ENCODE measurements at regions not wholly inside any gene's neighbourhood (a gene's known extent, or its start where the extent isn't known, plus 50 kb on each side); places are given as distances from the start of the nearest gene placed in this dataset.

- TF ChIP-seq EZH2 (IDR thresholded peaks at IDR 0.05; ENCODE audit: insufficient read depth, poor library complexity, severe bottlenecking) = no peak
- TF ChIP-seq EZH2phosphoT487 (IDR thresholded peaks at IDR 0.05; ENCODE audit: insufficient read depth, low read depth) = no peak
Measured at GRCh38 chr17:79415909-79416308, 194.9 kb downstream of the RBFOX3 start.

Measured in GM23248 (cell line).